GM19372 (cell line): ENCODE measurements at regions not wholly inside any gene's neighbourhood (a gene's known extent, or its start where the extent isn't known, plus 50 kb on each side); places are given as distances from the start of the nearest gene placed in this dataset.

Source experiments
- ATAC-seq: cut with Tn5 transposase; IDR thresholded peaks from one replicate; pipeline ENCODE4 v1.9.1; 2021; ENCODE audit warnings: mild to moderate bottlenecking, low read depth, moderate library complexity; ENCODE audit not compliant: unreplicated experiment

GRCh38 chr1:87799451-87799850 lies 470.8 kb downstream of the LMO4 start:
- ATAC-seq: no peak

GRCh38 chr1:87800006-87800405 lies 471.3 kb downstream of the LMO4 start:
- ATAC-seq: no peak

- no peak for ATAC-seq
These were observed 474.7 kb downstream of the LMO4 start for GRCh38 chr1:87803375-87803774.

GRCh38 chr1:87804128-87804527 lies 475.4 kb downstream of the LMO4 start:
- no peak for ATAC-seq

GRCh38 chr1:87805666-87806378 lies 477.1 kb downstream of the LMO4 start:
- ATAC-seq: no peak

GRCh38 chr1:87806379-87807094 lies 477.9 kb downstream of the LMO4 start:
- ATAC-seq: no peak

- ATAC-seq: no peak
These were observed 481.5 kb downstream of the LMO4 start for GRCh38 chr1:87810166-87810565.

- peak; percentile 85 for ATAC-seq
These were observed 484.3 kb downstream of the LMO4 start for GRCh38 chr1:87812871-87813577.

- no peak for ATAC-seq
These were observed 485.9 kb downstream of the LMO4 start for GRCh38 chr1:87814573-87814972.

- no peak for ATAC-seq
These were observed 488.0 kb downstream of the LMO4 start for GRCh38 chr1:87816646-87817045.

- ATAC-seq: no peak
These were observed 492.1 kb downstream of the LMO4 start for GRCh38 chr1:87820668-87821334.

- ATAC-seq: no peak
These were observed 492.6 kb downstream of the LMO4 start for GRCh38 chr1:87821335-87821697.

- ATAC-seq: peak; percentile 97
These were observed 498.1 kb downstream of the LMO4 start for GRCh38 chr1:87826681-87827251.

- ATAC-seq: no peak
These were observed 500.7 kb downstream of the LMO4 start for GRCh38 chr1:87829360-87829759.

GRCh38 chr1:87830432-87830978 lies 501.8 kb downstream of the LMO4 start:
- ATAC-seq: no peak

- ATAC-seq: no peak
These were observed 504.5 kb downstream of the LMO4 start for GRCh38 chr1:87833166-87833565.

GRCh38 chr1:87834151-87834550 lies 505.5 kb downstream of the LMO4 start:
- no peak for ATAC-seq

GRCh38 chr1:87834941-87835340 lies 506.3 kb downstream of the LMO4 start:
- ATAC-seq: no peak

GRCh38 chr1:87840767-87841166 lies 512.1 kb downstream of the LMO4 start:
- ATAC-seq: peak; percentile 94

GRCh38 chr1:87841332-87841731 lies 512.7 kb downstream of the LMO4 start:
- ATAC-seq: no peak
